H9 (cell line): ENCODE measurements at regions not wholly inside any gene's neighbourhood (a gene's known extent, or its start where the extent isn't known, plus 50 kb on each side); places are given as distances from the start of the nearest gene placed in this dataset.

Experiments used
- DNase-seq: peaks from one replicate; pipeline ENCODE4 v3.0.0-alpha.2; 2017
- H2AFZ ChIP-seq: one replicate; pipeline ENCODE4 v1.6.1; 2013; ENCODE audit warnings: mild to moderate bottlenecking, low read length, control low read depth, moderate library complexity
- H2AK5ac ChIP-seq: 2 replicates; pipeline ENCODE4 v1.6.1; 2013; ENCODE audit warnings: low read length, control low read depth, mixed read lengths; ENCODE audit not compliant: insufficient read length
- H2BK120ac ChIP-seq: one replicate; pipeline ENCODE4 v1.6.1; 2013; ENCODE audit warnings: low read depth, mild to moderate bottlenecking, low read length, control low read depth, inconsistent platforms; ENCODE audit not compliant: poor library complexity, severe bottlenecking
- H2BK12ac ChIP-seq: 2 replicates; pipeline ENCODE4 v1.6.1; 2013; ENCODE audit warnings: low read length, control low read depth, mixed read lengths, low read depth; ENCODE audit not compliant: insufficient read length
- H2BK15ac ChIP-seq: 2 replicates; pipeline ENCODE4 v1.6.1; 2013; ENCODE audit warnings: low read depth, low read length, control low read depth
- H2BK20ac ChIP-seq: one replicate; pipeline ENCODE4 v1.6.1; 2013; ENCODE audit warnings: low read depth, mild to moderate bottlenecking, low read length, control low read depth, inconsistent platforms; ENCODE audit not compliant: poor library complexity, severe bottlenecking
- H2BK5ac ChIP-seq: 2 replicates; pipeline ENCODE4 v1.6.1; 2013; ENCODE audit warnings: low read length, control low read depth, mixed read lengths; ENCODE audit not compliant: insufficient read length
- H3K14ac ChIP-seq: 2 replicates; pipeline ENCODE4 v1.6.1; 2013; ENCODE audit warnings: low read length, control low read depth; ENCODE audit not compliant: insufficient read depth
- H3K18ac ChIP-seq: 2 replicates; pipeline ENCODE4 v1.6.1; 2013; ENCODE audit warnings: low read depth, mild to moderate bottlenecking, mixed read lengths, low read length, control low read depth; ENCODE audit not compliant: insufficient read length
- H3K23ac ChIP-seq: 2 replicates; pipeline ENCODE4 v1.6.1; 2013; ENCODE audit warnings: low read length, control low read depth, mixed read lengths, low read depth; ENCODE audit not compliant: insufficient read length
- H3K23me2 ChIP-seq: 2 replicates; pipeline ENCODE4 v1.6.1; 2013; ENCODE audit warnings: low read depth, mild to moderate bottlenecking, mixed read lengths, low read length, control low read depth; ENCODE audit not compliant: insufficient read length, poor library complexity, severe bottlenecking
- H3K27ac ChIP-seq: 2 replicates; pipeline ENCODE4 v1.5.1; 2013; ENCODE audit warnings: low read length, control low read depth, mixed read lengths, low read depth; ENCODE audit not compliant: insufficient read length
- H3K27me3 ChIP-seq: 2 replicates; pipeline ENCODE4 v1.6.1; 2013; ENCODE audit warnings: low read length, control low read depth, inconsistent platforms; ENCODE audit not compliant: insufficient read depth
- H3K4ac ChIP-seq: 2 replicates; pipeline ENCODE4 v1.6.1; 2013; ENCODE audit warnings: low read depth, mild to moderate bottlenecking, control low read depth, inconsistent platforms, low read length, moderate library complexity
- H3K4me1 ChIP-seq: 2 replicates; pipeline ENCODE4 v1.6.1; 2013; ENCODE audit warnings: low read length, control low read depth, inconsistent platforms; ENCODE audit not compliant: insufficient read depth
- H3K4me2 ChIP-seq: 2 replicates; pipeline ENCODE4 v1.6.1; 2013; ENCODE audit warnings: low read length, control low read depth, mixed read lengths; ENCODE audit not compliant: insufficient read length, insufficient read depth
- H3K56ac ChIP-seq: 2 replicates; pipeline ENCODE4 v1.6.1; 2013; ENCODE audit warnings: low read depth, mild to moderate bottlenecking, mixed read lengths, low read length, control low read depth; ENCODE audit not compliant: insufficient read length
- H3K79me1 ChIP-seq: 2 replicates; pipeline ENCODE4 v1.6.1; 2013; ENCODE audit warnings: low read depth, mild to moderate bottlenecking, moderate library complexity, low read length, control low read depth, inconsistent platforms; ENCODE audit not compliant: insufficient read depth, poor library complexity, severe bottlenecking
- H3K79me2 ChIP-seq: 2 replicates; pipeline ENCODE4 v1.6.1; 2013; ENCODE audit warnings: low read length, control low read depth, inconsistent platforms; ENCODE audit not compliant: insufficient read depth
- H3K9ac ChIP-seq: 2 replicates; pipeline ENCODE4 v1.6.1; 2013; ENCODE audit warnings: low read length, control low read depth, mixed read lengths; ENCODE audit not compliant: insufficient read length; ENCODE audit errors: extremely low read depth
- H3K9me3 ChIP-seq: one replicate; pipeline ENCODE4 v1.6.1; 2013; ENCODE audit warnings: low read depth, low read length, inconsistent platforms; ENCODE audit not compliant: control insufficient read depth
- H3T11ph ChIP-seq: one replicate; pipeline ENCODE4 v1.6.1; 2013; ENCODE audit warnings: mild to moderate bottlenecking, low read length, control low read depth, inconsistent platforms
- H4K20me1 ChIP-seq: one replicate; pipeline ENCODE4 v1.6.1; 2013; ENCODE audit not compliant: control insufficient read depth, insufficient read length, insufficient read depth
- H4K5ac ChIP-seq: 2 replicates; pipeline ENCODE4 v1.6.1; 2013; ENCODE audit warnings: low read depth, mild to moderate bottlenecking, mixed read lengths, low read length, control low read depth; ENCODE audit not compliant: insufficient read length
- H4K8ac ChIP-seq: replicated peaks from 2 replicates; pipeline ENCODE4 v1.6.1; 2013; ENCODE audit warnings: low read length, control low read depth, mixed read lengths, low read depth; ENCODE audit not compliant: insufficient read length
- H4K91ac ChIP-seq: 2 replicates; pipeline ENCODE4 v1.6.1; 2013; ENCODE audit warnings: low read depth, mild to moderate bottlenecking, moderate library complexity, mixed read lengths, low read length, control low read depth; ENCODE audit not compliant: insufficient read length
- H3K27ac Mint-ChIP-seq, 3 experiments: 2 replicates in 2 of 3; 3 replicates in 1 of 3; pipeline ENCODE4 v1.8.0; 2020 to 2021; ENCODE audit warnings: mixed read lengths in 3 of 3, mild to moderate bottlenecking in 1 of 3, moderate library complexity in 1 of 3
- H3K27me3 Mint-ChIP-seq: 2 replicates; pipeline ENCODE4 v1.8.0; 2021; ENCODE audit warnings: low read depth, mild to moderate bottlenecking, moderate library complexity, mixed read lengths
- H3K36me3 Mint-ChIP-seq, 3 experiments: 2 replicates in 2 of 3; 3 replicates in 1 of 3; pipeline ENCODE4 v1.8.0; 2020 to 2021; ENCODE audit warnings: low read depth in 3 of 3, mixed read lengths in 3 of 3; ENCODE audit not compliant: insufficient read depth in 1 of 3
- H3K4me1 Mint-ChIP-seq, 2 experiments: 2 replicates each; pipeline ENCODE4 v1.8.0; 2020; ENCODE audit warnings: mixed read lengths in 2 of 2
- H3K4me3 Mint-ChIP-seq, 2 experiments: 2 replicates in 1 of 2; 3 replicates in 1 of 2; pipeline ENCODE4 v1.8.0; 2020 to 2021; ENCODE audit warnings: mild to moderate bottlenecking in 2 of 2, mixed read lengths in 2 of 2, moderate library complexity in 1 of 2
- H3K9me3 Mint-ChIP-seq, 2 experiments: 2 replicates in 1 of 2; 3 replicates in 1 of 2; pipeline ENCODE4 v1.8.0; 2020; ENCODE audit warnings: mild to moderate bottlenecking in 2 of 2, mixed read lengths in 2 of 2, moderate library complexity in 1 of 2
- CTCF ChIP-seq: fragments of 200-600 bp; sonication (generic); conservative IDR thresholded peaks from 3 replicates; pipeline ENCODE4 v1.8.0; 2021; ENCODE audit warnings: antibody characterized with exemption, mild to moderate bottlenecking
- WGBS: extraction: QIAGEN DNeasy Blood & Tissue Kit; methylation state at CpG from one replicate; pipeline ENCODE4 v1.1.7; 2013; ENCODE audit warnings: missing lambda C conversion rate, low lambda C conversion rate, mixed read lengths; ENCODE audit not compliant: insufficient read length; ENCODE audit errors: extremely low coverage; 5-methylcytosine and 5-hydroxymethylcytosine counted together

- no peak for DNase-seq
- H2BK5ac ChIP-seq = no peak overlapping the region
- no peak overlapping the region for H3K27ac ChIP-seq
- H3K9me3 ChIP-seq = peaks cover 4% of the 10 kb centered on the region
- no peak for TF ChIP-seq CTCF
- no peak overlapping the region for H3K23ac ChIP-seq
- no peak overlapping the region for H4K5ac ChIP-seq
- H4K91ac ChIP-seq = no peak overlapping the region
- Mint-ChIP-seq H3K9me3 (peaks cover 25 to 43% of the 10 kb centered on the region in 2 experiments), H3K27me3 (no peaks in the 10 kb centered on the region), H3K4me1 (no peaks in the 10 kb centered on the region), H3K36me3 (peaks cover 10 to 59% (median 45%) of the 10 kb centered on the region in 3 experiments; a peak in 6 of 7 replicates), H3K4me3 (no peak overlapping the region), H3K27ac (no peak overlapping the region)
- H2AFZ ChIP-seq = no peak overlapping the region
- no peak overlapping the region for H2BK12ac ChIP-seq
- no peak overlapping the region for H3K4me2 ChIP-seq
- no peak overlapping the region for H3K56ac ChIP-seq
- no peaks in the 10 kb centered on the region for H3K79me1 ChIP-seq
- H3K4me1 ChIP-seq = no peaks in the 10 kb centered on the region
- H3K27me3 ChIP-seq = no peaks in the 10 kb centered on the region
- no peak overlapping the region for H3K4ac ChIP-seq
- no peak overlapping the region for H2AK5ac ChIP-seq
- H2BK15ac ChIP-seq = no peak overlapping the region; the same call in 1 of the 2 replicates
- H2BK120ac ChIP-seq = no peak overlapping the region
- no peak overlapping the region for H3K9ac ChIP-seq
- WGBS = no CpG with 5 or more reads among the region's 5 CpGs
- no peaks in the 10 kb centered on the region for H3K79me2 ChIP-seq
- H4K20me1 ChIP-seq = no peaks in the 10 kb centered on the region
- no peak overlapping the region for H3K14ac ChIP-seq
- no peak overlapping the region for H2BK20ac ChIP-seq
- H3K18ac ChIP-seq = no peak overlapping the region
- no peak overlapping the region for H3T11ph ChIP-seq
- no peak overlapping the region for H4K8ac ChIP-seq
- no peaks in the 10 kb centered on the region for H3K23me2 ChIP-seq
Measured at GRCh38 chr2:167891841-167892240, 355.6 kb downstream of the STK39 start.
